ENCODE measurements at regions not wholly inside any gene's neighbourhood (a gene's known extent, or its start where the extent isn't known, plus 50 kb on each side); places are given as distances from the start of the nearest gene placed in this dataset.
"Not testable (repeated sequence)": the region's sequence is repeated elsewhere in the genome, so short reads cannot be mapped to it uniquely, and the experiment has no call there.

DNA sequence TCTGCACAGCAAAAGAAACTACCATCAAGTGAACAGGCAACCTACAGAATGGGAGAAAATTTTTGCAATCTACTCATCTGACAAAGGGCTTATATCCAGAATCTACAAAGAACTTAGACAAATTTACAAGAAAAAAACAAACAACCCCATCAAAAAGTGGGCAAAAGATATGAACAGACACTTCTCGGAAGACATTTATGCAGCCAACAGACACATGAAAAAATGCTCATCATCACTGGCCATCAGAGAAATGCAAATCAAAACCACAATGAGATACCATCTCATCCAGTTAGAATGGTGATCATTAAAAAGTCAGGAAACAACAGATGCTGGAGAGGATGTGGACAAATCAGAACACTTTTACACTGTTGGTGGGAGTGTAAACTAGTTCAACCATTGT, 216.3 kb upstream of the STXBP5 start:
- ATAC-seq, result not testable (repeated sequence)

GRCh38 chr6:146989860-146990259, 214.4 kb upstream of the STXBP5 start:
- ATAC-seq, result no peak

GRCh38 chr6:146990284-146990683, 213.9 kb upstream of the STXBP5 start:
- no peak for ATAC-seq

DNA sequence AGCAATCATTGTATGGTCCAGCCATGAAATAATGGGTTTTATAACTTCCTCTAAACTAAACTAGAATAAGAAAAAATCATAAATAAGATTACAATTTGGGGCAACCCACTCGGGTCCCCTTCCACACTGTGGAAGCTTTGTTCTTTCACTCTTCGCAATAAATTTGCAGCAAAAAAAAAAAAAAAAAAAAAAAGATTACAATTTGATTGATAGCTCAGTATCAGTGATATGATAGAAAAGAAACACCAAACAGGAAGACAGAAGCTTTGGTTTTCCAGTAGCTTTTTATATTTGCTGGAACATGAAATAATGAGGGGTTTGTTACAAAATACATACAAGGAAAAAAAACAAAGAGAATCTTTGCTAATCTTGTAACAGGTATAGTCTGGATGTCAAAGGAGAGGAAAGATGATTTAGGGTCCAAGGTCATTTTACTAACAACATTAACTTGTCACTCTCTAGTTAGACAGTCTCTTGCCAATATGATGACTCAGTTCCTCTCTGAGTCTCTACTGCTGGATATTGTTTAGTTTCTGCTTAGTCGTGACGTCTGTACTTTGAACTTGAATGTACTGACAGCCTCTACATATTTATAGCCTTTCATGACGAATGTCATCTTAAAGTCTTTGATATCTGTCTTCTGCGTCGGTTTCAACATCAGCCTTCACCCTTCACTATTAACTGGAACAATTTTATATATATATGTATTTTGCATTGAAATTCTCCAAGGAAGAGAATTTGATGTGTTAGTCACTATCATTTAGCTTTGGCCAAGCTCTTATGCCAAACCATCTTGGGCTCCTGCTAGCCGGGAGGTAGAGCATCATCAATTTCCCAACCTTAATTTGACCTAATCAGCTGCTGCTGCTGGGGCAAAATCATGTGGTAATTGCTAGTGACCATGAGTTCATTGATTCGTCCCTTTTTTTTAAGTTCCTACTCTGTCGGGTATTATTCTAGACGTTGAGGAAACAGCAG, 213.1 kb upstream of the STXBP5 start:
- ATAC-seq, result no peak

DNA sequence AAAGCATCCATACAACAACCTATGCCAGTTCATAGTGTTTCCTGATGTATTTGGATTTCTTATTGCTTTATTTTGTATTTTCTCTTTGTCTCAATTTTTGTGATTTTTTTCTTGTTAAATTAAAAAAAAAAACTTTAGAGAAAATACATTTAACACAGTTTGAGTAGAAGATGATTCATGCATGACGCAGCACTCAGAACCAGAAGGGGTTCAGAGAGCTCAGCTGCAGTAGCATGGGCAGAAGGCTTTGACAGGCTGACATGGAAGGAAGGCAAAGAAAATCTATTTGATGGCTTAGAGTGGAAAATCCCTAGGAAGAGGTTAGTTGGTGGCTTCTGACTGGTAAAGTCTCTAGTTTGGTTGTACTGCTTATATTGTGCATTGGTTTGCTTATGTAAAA, 207.2 kb upstream of the STXBP5 start:
- no peak for ATAC-seq

DNA sequence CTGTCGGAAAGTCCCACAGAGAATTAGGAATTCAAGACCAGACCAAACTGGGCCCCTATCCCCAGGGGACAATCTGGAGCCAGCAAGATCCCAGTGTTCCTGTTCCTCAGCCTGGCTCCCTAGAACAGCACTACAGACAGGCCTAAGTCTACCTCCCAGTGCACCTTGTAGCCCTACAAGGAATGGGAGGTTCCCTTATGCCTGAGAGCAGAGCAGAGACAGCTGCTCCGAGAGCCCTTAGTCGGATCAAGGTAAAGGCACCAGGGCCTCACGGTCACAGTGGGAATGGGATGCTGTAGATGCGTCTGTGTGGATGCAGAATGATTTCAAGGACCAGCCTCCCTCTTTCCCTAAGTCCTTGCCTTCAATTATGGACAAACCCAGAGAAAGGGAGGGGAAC, 204.5 kb upstream of the STXBP5 start:
- no peak for ATAC-seq

GRCh38 chr6:147000545-147001488, 203.4 kb upstream of the STXBP5 start:
- ATAC-seq, result no peak

DNA sequence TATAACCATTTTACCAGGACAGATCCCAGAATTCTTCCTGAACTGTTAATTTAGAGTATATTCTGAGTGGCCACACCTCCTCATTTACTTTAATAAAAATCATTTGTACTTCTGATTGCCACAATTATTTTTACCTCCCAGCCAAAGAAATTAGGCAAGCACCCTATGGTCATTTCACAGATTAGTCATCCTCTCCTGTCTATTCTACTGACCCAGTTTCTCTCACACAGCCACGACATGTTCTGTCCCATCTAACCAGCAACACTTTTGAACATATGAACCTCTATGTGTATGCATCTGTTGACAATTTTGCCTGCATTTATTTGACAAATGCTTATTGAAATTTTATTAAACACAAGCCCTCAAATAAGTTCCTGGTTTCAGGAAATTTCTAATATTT, 202.6 kb upstream of the STXBP5 start:
- no peak for ATAC-seq

- ATAC-seq, result no peak
Measured at GRCh38 chr6:147003186-147003585, 201.0 kb upstream of the STXBP5 start.

DNA sequence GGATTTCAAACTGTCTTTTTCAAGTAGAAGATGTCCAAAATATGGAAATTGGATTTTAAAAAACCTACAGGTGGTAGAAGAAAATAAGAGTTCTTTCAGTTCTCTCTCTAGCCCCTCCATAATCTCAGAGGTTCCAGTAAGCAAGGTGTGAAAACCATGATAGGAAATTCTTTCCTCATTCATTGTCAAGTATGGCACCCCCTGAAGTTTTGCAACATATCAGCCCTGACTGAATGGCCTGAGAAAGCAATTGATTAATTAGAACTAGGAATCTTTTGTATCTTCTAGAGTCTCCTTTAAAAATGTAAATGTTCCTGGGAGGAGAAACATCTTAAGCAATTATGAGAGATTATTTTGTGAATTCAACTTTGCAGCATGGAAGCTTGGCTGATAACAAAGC, 198.7 kb upstream of the STXBP5 start:
- no peak for ATAC-seq

DNA sequence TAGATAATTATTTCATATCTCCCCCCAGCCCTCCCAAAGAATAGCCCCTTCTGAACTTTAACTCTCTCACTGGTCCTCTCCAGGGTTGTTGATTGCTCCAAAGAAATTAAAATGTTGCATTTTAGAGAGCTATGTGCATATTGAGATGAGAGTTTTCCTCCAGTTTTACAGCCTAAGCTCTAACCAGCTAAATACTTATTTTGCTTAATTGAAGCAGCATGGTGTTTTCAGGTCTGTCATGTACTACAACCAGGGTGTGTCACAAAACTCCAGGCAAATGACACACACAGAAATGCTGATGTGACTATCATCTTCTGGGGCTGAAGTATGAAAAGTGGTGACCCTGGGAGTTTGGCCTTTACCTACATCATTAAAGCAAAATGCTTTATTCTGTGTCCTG, 196.8 kb upstream of the STXBP5 start:
- no peak for ATAC-seq

GRCh38 chr6:147009358-147009757, 194.9 kb upstream of the STXBP5 start:
- no peak for ATAC-seq

DNA sequence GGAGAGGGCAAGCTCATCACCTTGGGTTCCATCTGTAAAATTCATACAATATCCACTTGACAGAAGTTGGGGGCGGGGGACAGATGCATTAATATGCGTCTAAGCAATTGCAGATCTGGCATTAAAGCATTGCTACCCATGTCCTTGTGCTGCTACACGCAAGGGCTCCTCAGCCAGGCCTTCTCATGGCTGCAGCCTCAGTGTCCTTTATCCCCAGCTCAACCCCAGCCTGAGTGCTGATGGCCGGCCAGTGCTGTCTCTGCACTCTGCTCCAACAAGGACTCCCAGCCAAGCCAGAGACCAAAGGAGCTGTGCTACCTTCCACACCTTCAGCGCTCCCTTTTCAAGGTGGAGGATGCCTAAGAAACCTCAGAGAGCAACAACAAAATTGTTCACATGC, 188.5 kb upstream of the STXBP5 start:
- ATAC-seq, result no peak

DNA sequence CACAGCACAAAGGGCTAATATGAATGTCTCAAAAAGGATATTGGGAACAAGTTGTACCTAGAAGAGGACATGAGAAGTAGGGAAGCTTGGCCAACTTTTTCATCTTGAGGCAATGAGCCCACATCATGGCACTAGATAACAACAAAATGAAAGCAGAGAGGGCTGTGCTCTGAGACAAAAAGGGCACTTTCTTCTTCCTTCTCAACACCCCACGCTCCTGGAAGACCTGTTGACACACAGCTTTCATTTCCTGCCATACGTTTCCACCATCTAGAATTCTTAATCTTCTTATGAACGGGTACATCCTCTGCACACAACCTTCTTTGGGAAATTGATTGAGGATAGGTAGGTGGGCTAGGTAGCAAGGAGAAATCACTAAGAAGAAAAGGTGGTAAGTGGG, 187.8 kb upstream of the STXBP5 start:
- no peak for ATAC-seq

DNA sequence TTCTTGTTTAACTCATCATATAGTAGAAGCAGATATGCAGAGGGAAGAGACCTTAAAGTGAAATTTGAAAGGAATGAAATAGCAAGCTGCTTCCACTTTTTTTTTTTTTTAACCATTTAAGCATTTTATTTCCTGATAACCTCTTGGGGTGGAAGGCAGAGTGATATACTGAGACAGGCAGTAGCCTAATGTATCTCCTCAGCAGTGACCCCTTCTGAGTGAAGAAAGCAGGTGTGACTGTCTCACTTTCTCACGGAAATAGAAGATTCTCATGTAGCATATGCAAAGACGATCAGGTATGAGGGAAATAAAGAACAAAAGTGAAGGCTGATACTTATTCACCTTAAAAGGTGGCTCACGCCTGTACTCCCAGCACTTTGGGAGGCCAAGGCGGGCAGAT, 187.1 kb upstream of the STXBP5 start:
- no peak for ATAC-seq

DNA sequence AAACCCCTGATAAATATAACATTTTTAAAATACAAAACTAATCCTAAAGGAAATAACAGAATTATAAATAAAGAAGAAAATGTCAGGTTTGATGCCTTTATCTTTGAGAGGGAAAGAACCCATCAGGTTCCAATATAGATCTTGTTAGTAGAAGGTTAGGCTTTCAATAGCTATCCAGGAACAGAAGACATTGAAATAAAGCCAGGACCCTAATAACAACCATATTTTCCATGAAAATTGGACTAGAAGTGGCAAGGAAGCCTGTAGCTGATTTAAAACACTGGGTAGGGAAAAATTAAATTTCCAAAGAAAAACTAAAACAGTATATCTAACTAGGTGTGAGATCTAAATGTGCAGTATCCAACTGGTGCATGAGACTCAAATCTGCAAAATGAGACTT, 185.2 kb upstream of the STXBP5 start:
- no peak for ATAC-seq

GRCh38 chr6:147022041-147022440, 182.2 kb upstream of the STXBP5 start:
- ATAC-seq, result no peak

DNA sequence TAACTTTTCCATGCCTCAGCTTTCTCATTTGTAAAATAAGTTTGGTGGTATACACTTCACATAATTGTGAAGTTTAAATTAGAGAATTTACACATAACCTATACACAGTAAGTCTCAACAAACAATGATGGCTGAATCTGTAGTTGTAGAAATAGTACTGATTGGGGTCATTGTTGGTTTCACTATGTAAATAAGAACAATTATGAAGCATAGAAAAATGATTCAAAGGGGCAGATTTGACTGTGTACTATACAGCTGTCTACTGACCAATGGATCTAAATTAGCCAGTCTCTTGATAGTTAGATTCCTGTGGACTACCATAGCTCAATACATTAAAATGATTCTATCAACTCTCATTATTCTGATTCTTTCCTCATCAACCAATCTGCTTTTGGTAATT, 181.1 kb upstream of the STXBP5 start:
- ATAC-seq, result no peak

GRCh38 chr6:147023581-147023980, 180.6 kb upstream of the STXBP5 start:
- no peak for ATAC-seq

GRCh38 chr6:147029923-147030322, 174.3 kb upstream of the STXBP5 start:
- ATAC-seq, result no peak

DNA sequence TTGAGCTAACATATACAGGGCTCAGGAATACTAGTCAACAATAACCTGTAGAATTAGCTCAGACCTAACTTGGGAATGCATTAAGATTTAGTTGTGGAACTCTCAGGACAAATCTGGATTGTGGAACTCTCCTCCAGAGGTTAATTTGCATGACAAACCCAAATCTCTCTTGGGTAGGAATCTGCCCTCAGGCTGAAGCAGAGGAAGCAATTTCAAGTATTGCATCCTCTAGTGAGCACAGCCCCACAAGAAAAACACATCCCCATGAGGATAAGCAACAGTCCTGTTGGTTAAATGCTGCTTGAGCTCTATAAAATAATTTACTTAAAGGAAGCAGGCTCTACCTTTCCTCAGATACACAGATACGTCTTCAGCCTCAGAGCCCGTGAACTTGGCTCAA, 170.9 kb upstream of the STXBP5 start:
- no peak for ATAC-seq

- ATAC-seq, result no peak
Measured at GRCh38 chr6:147035886-147036285, 168.3 kb upstream of the STXBP5 start.

DNA sequence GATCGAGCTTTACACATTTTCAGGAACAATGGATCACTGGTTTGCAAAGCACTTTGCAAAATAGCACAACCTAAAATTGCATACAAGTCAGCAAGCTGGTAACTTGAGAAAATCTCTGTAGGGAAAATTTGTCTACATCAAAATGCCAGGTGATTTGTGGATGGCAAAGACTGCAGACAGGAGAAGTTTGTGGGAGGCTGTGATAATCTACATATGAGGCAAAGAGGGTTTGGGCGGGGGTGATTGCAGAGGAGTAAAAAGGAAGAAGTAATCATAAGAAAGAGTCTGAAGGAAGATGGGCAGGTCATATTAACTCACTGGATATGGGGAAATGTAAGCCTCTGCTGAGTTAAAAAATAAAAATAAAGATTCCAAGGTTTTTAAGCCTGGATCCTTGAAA, 166.3 kb upstream of the STXBP5 start:
- no peak for ATAC-seq

Measured in activated CD4-positive, CD25-positive, alpha-beta regulatory T cell treated with anti-CD3 and anti-CD28 coated beads, Interleukin-2, amount 50 U/mL, for 24 hours (primary cell).